NOMO-1 treated with DMSO at 0.1 percent for 48 hours (cell line): ENCODE measurements at regions not wholly inside any gene's neighbourhood (a gene's known extent, or its start where the extent isn't known, plus 50 kb on each side); places are given as distances from the start of the nearest gene placed in this dataset.
"Not testable (repeated sequence)": the region's sequence is repeated elsewhere in the genome, so short reads cannot be mapped to it uniquely, and the experiment has no call there.

Source experiments
- DNase-seq: peaks from one replicate; lab custom pipeline; 2025; ENCODE audit not compliant: unreplicated experiment; lab: John Stamatoyannopoulos, UW

- DNase-seq: no peak
Measured at GRCh38 chr2:184993746-184994145, 395.4 kb downstream of the ZNF804A start.

- no peak for DNase-seq
Measured at GRCh38 chr2:185006481-185006880, 408.2 kb downstream of the ZNF804A start.

GRCh38 chr2:185012643-185013042 is 414.3 kb downstream of the ZNF804A start:
- DNase-seq: no peak

GRCh38 chr2:185014076-185014475 is 415.7 kb downstream of the ZNF804A start:
- DNase-seq: no peak

GRCh38 chr2:185025891-185026290 is 427.6 kb downstream of the ZNF804A start:
- DNase-seq: not testable (repeated sequence)

- DNase-seq: no peak
Measured at GRCh38 chr2:185035906-185036305, 437.6 kb downstream of the ZNF804A start.

GRCh38 chr2:185044323-185044874 is 446.1 kb downstream of the ZNF804A start:
- DNase-seq: no peak

- no peak for DNase-seq
Measured at GRCh38 chr2:185050804-185051203, 452.5 kb downstream of the ZNF804A start.

- DNase-seq: no peak
Measured at GRCh38 chr2:185063761-185064160, 465.4 kb downstream of the ZNF804A start.

- no peak for DNase-seq
Measured at GRCh38 chr2:185066128-185066527, 467.8 kb downstream of the ZNF804A start.

- DNase-seq: no peak
Measured at GRCh38 chr2:185069107-185069506, 470.8 kb downstream of the ZNF804A start.

- DNase-seq: no peak
Measured at GRCh38 chr2:185074156-185074555, 475.8 kb downstream of the ZNF804A start.

- no peak for DNase-seq
Measured at GRCh38 chr2:185082749-185083148, 484.4 kb downstream of the ZNF804A start.

- no peak for DNase-seq
Measured at GRCh38 chr2:185108588-185108987, 510.3 kb downstream of the ZNF804A start.

- no peak for DNase-seq
Measured at GRCh38 chr2:185127412-185127811, 529.1 kb downstream of the ZNF804A start.

GRCh38 chr2:185128346-185128745 is 530.0 kb downstream of the ZNF804A start:
- no peak for DNase-seq

GRCh38 chr2:185128996-185129395 is 530.7 kb downstream of the ZNF804A start:
- DNase-seq: no peak

GRCh38 chr2:185130685-185131084 is 532.4 kb downstream of the ZNF804A start:
- DNase-seq: peak; percentile 6

GRCh38 chr2:185132501-185133041 is 534.2 kb downstream of the ZNF804A start:
- DNase-seq: no peak

GRCh38 chr2:185137700-185138099 is 539.4 kb downstream of the ZNF804A start:
- no peak for DNase-seq

- no peak for DNase-seq
Measured at GRCh38 chr2:185142677-185143076, 544.3 kb downstream of the ZNF804A start.

- DNase-seq: no peak
Measured at GRCh38 chr2:185144159-185144919, 546.0 kb downstream of the ZNF804A start.
